GM12872 (cell line): ENCODE measurements at regions not wholly inside any gene's neighbourhood (a gene's known extent, or its start where the extent isn't known, plus 50 kb on each side); places are given as distances from the start of the nearest gene placed in this dataset.

ENCODE experiments used
- CTCF ChIP-seq: IDR thresholded peaks from 3 replicates; pipeline ENCODE4 v1.5.1; 2011; ENCODE audit warnings: low read depth, mild to moderate bottlenecking, low read length, moderate library complexity; ENCODE audit not compliant: insufficient read depth

- TF ChIP-seq CTCF, result no peak
Observed at GRCh38 chr2:226497146-226497909, 302.3 kb downstream of the IRS1 start.

- TF ChIP-seq CTCF, result no peak
Observed at GRCh38 chr2:226496273-226496550, 303.4 kb downstream of the IRS1 start.

- TF ChIP-seq CTCF, result no peak
Observed at GRCh38 chr2:226495466-226496272, 304.0 kb downstream of the IRS1 start.

- no peak for TF ChIP-seq CTCF
Observed at GRCh38 chr2:226491112-226491511, 308.5 kb downstream of the IRS1 start.

GRCh38 chr2:226489775-226490541 lies 309.7 kb downstream of the IRS1 start:
- no peak for TF ChIP-seq CTCF

GRCh38 chr2:226488034-226488433 lies 311.6 kb downstream of the IRS1 start:
- no peak for TF ChIP-seq CTCF

GRCh38 chr2:226487573-226487972 lies 312.0 kb downstream of the IRS1 start:
- no peak for TF ChIP-seq CTCF
